GM12892 (cell line): ENCODE measurements at regions not wholly inside any gene's neighbourhood (a gene's known extent, or its start where the extent isn't known, plus 50 kb on each side); places are given as distances from the start of the nearest gene placed in this dataset.

Experiments
- DNase-seq: peaks from one replicate; pipeline ENCODE4 v3.0.0; 2011; ENCODE audit not compliant: insufficient read length
- FAIRE-seq: peaks from 2 replicates; lab custom pipeline; 2011; peaks lifted over from hg19 to GRCh38; lab: Jason Lieb, UNC
- POLR2A ChIP-seq: IDR thresholded peaks from 2 replicates; pipeline ENCODE4 v1.6.1; 2011; ENCODE audit warnings: low read depth, low read length, control low read depth
- POLR2AphosphoS5 ChIP-seq: IDR thresholded peaks from 2 replicates; pipeline ENCODE4 v1.6.1; 2011; ENCODE audit warnings: low read depth, low read length, control low read depth
- TAF1 ChIP-seq: IDR thresholded peaks from 2 replicates; pipeline ENCODE4 v1.6.1; 2011; ENCODE audit warnings: low read depth, mild to moderate bottlenecking, control low read depth, low read length, borderline replicate concordance

- TF ChIP-seq POLR2AphosphoS5 (no peak), POLR2A (no peak), TAF1 (no peak)
- FAIRE-seq (no peak), DNase-seq (no peak)
These were observed 708.8 kb upstream of the GRIA3 start for GRCh38 chrX:122475306-122475705.

GRCh38 chrX:122500556-122500955 is 683.5 kb upstream of the GRIA3 start:
- FAIRE-seq: no peak
- no peak for TF ChIP-seq POLR2A
- TF ChIP-seq POLR2AphosphoS5: no peak
- no peak for TF ChIP-seq TAF1
- no peak for DNase-seq

GRCh38 chrX:122501652-122502051 is 682.4 kb upstream of the GRIA3 start:
- TF ChIP-seq TAF1 (no peak), POLR2A (no peak), POLR2AphosphoS5 (no peak)
- no peak for DNase-seq
- no peak for FAIRE-seq

GRCh38 chrX:122504026-122504425 is 680.1 kb upstream of the GRIA3 start:
- DNase-seq (no peak), FAIRE-seq (no peak)

GRCh38 chrX:122512561-122513072 is 671.5 kb upstream of the GRIA3 start:
- FAIRE-seq (no peak), DNase-seq (no peak)
- no peak for TF ChIP-seq TAF1
- TF ChIP-seq POLR2A: no peak
- TF ChIP-seq POLR2AphosphoS5: no peak

More at GRCh38 chrX:122504026-122504425, 680.1 kb upstream of the GRIA3 start:
- TF ChIP-seq POLR2AphosphoS5 (no peak), POLR2A (no peak), TAF1 (no peak)

GRCh38 chrX:122517786-122518185 is 666.3 kb upstream of the GRIA3 start:
- FAIRE-seq (no peak), DNase-seq (no peak)
- TF ChIP-seq POLR2AphosphoS5: no peak
- no peak for TF ChIP-seq POLR2A
- TF ChIP-seq TAF1: no peak

- TF ChIP-seq POLR2A (no peak), TAF1 (no peak), POLR2AphosphoS5 (no peak)
- no peak for DNase-seq
- FAIRE-seq: no peak
These were observed 638.3 kb upstream of the GRIA3 start for GRCh38 chrX:122545778-122546177.

GRCh38 chrX:122546269-122546668 is 637.8 kb upstream of the GRIA3 start:
- TF ChIP-seq TAF1 (no peak), POLR2AphosphoS5 (no peak), POLR2A (no peak)
- DNase-seq (no peak), FAIRE-seq (no peak)

- DNase-seq (no peak), FAIRE-seq (no peak)
- no peak for TF ChIP-seq TAF1
- no peak for TF ChIP-seq POLR2A
- no peak for TF ChIP-seq POLR2AphosphoS5
These were observed 631.7 kb upstream of the GRIA3 start for GRCh38 chrX:122552286-122552800.

- TF ChIP-seq TAF1 (no peak), POLR2A (no peak), POLR2AphosphoS5 (no peak)
- no peak for FAIRE-seq
- DNase-seq: no peak
These were observed 628.2 kb upstream of the GRIA3 start for GRCh38 chrX:122555925-122556324.

GRCh38 chrX:122565952-122566351 is 618.1 kb upstream of the GRIA3 start:
- DNase-seq (no peak), FAIRE-seq (no peak)

GRCh38 chrX:122566401-122566800 is 617.7 kb upstream of the GRIA3 start:
- no peak for TF ChIP-seq POLR2A
- TF ChIP-seq POLR2AphosphoS5: no peak
- TF ChIP-seq TAF1: no peak
- no peak for FAIRE-seq
- no peak for DNase-seq

More at GRCh38 chrX:122565952-122566351, 618.1 kb upstream of the GRIA3 start:
- no peak for TF ChIP-seq POLR2AphosphoS5
- TF ChIP-seq TAF1: no peak
- TF ChIP-seq POLR2A: no peak
